GM12878 (cell line): ENCODE measurements at regions not wholly inside any gene's neighbourhood (a gene's known extent, or its start where the extent isn't known, plus 50 kb on each side); places are given as distances from the start of the nearest gene placed in this dataset.

Experiments used
- ATAC-seq: fragments of 200-7000 bp; cut with Tn5 transposase; 3 replicates; pipeline ENCODE4 v1.9.1; 2020; ENCODE audit warnings: mild to moderate bottlenecking, moderate library complexity
- BruUV-seq: library from RNA; stranded (reverse); fragments of 400-500 nt; replicated peaks from 2 replicates; lab custom pipeline; 2021; lab: Mats Ljungman, UMichigan
- CTCF ChIA-PET: fragments of 300-600 bp; sonication (Branson Sonifier 250); formaldehyde crosslinking; extraction: SDS; loops from one replicate; lab custom pipeline; 2021; ENCODE audit warnings: inconsistent platforms; lab: Yijun Ruan, JAX
- POLR2A ChIA-PET: fragments of 350-600 bp; formaldehyde crosslinking; extraction: SDS; loops from one replicate; lab custom pipeline; 2021; ENCODE audit warnings: inconsistent platforms; lab: Charles Lee
- RAD21 ChIA-PET: fragments of 300-600 bp; sonication (Branson Sonifier 250); formaldehyde crosslinking; loops from one replicate; lab custom pipeline; 2023; ENCODE audit warnings: antibody characterized with exemption; ENCODE audit not compliant: unreplicated experiment; lab: Charles Lee
- SMC1A ChIA-PET: fragments of 300-600 bp; sonication (Branson Sonifier 250); formaldehyde crosslinking; loops from one replicate; lab custom pipeline; 2023; ENCODE audit not compliant: unreplicated experiment, uncharacterized antibody; lab: Charles Lee
- DNase-seq: peaks from one replicate; pipeline ENCODE4 v3.0.0-alpha.2; 2011; ENCODE audit warnings: low read depth, low spot score
- FAIRE-seq: peaks from 3 replicates; lab custom pipeline; 2011; peaks lifted over from hg19 to GRCh38; lab: Jason Lieb, UNC
- H2AFZ ChIP-seq: 2 replicates; pipeline ENCODE4 v1.6.0; 2011; ENCODE audit warnings: low read depth, low read length, control low read depth; ENCODE audit not compliant: control insufficient read depth
- H3K27ac ChIP-seq: 2 replicates; pipeline ENCODE4 v1.5.1; 2011; ENCODE audit warnings: control low read depth; ENCODE audit not compliant: control insufficient read depth, insufficient read depth
- H3K27me3 ChIP-seq, 2 experiments: replicated peaks in 1 of 2; 2 replicates each; pipeline versions ENCODE4 v1.6.0 to v1.6.1; 2011; ENCODE audit warnings: low read length in 1 of 2; ENCODE audit not compliant: control insufficient read depth in 2 of 2, insufficient read depth in 2 of 2
- H3K36me3 ChIP-seq, 2 experiments: 2 replicates each; pipeline ENCODE4 v1.5.1; 2011; ENCODE audit warnings: low read length in 1 of 2; ENCODE audit not compliant: control insufficient read depth in 2 of 2, insufficient read depth in 2 of 2
- H3K4me1 ChIP-seq: 2 replicates; pipeline ENCODE4 v1.6.1; 2011; ENCODE audit warnings: mild to moderate bottlenecking, low read length, moderate library complexity, mixed read lengths; ENCODE audit not compliant: control insufficient read depth, insufficient read depth
- H3K4me2 ChIP-seq: 2 replicates; pipeline ENCODE4 v1.6.0; 2011; ENCODE audit warnings: control low read depth; ENCODE audit not compliant: control insufficient read depth, insufficient read depth
- H3K4me3 ChIP-seq: fragments of 200-600 bp; sonication (generic); 2 replicates; pipeline ENCODE4 v1.5.1; 2016
- H3K79me2 ChIP-seq: 2 replicates; pipeline ENCODE4 v1.6.0; 2011; ENCODE audit warnings: low read length; ENCODE audit not compliant: control insufficient read depth, insufficient read depth
- H3K9ac ChIP-seq: 2 replicates; pipeline ENCODE4 v1.8.0; 2011; ENCODE audit warnings: low read length, control low read depth, mixed read lengths; ENCODE audit not compliant: control insufficient read depth, insufficient read depth
- H3K9me3 ChIP-seq: replicated peaks from 3 replicates; pipeline ENCODE4 v1.5.1; 2011; ENCODE audit warnings: mild to moderate bottlenecking, low read length; ENCODE audit not compliant: control insufficient read depth, insufficient read depth
- H4K20me1 ChIP-seq: 2 replicates; pipeline ENCODE4 v1.6.0; 2011; ENCODE audit not compliant: control insufficient read depth, insufficient read depth
- ATF7 ChIP-seq: fragments of 450-650 bp; IDR thresholded peaks from 2 replicates; pipeline ENCODE4 v1.6.1; 2016; ENCODE audit warnings: low read depth, mild to moderate bottlenecking
- BCL11A ChIP-seq: IDR thresholded peaks from 2 replicates; pipeline ENCODE4 v1.6.1; 2011; ENCODE audit warnings: low read depth, low read length
- CBFB ChIP-seq: IDR thresholded peaks from 2 replicates; pipeline ENCODE4 v1.6.1; 2016; ENCODE audit warnings: antibody characterized with exemption, low read depth
- CBX3 ChIP-seq: fragments of 200-600 bp; sonication (generic); IDR thresholded peaks from 2 replicates; pipeline ENCODE4 v1.6.1; 2016; ENCODE audit warnings: low read depth, borderline replicate concordance
- EED ChIP-seq: sonication (generic); IDR thresholded peaks from 2 replicates; pipeline ENCODE4 v1.6.1; 2016; ENCODE audit warnings: antibody characterized with exemption, low read depth
- FOXK2 ChIP-seq: fragments of 450-650 bp; IDR thresholded peaks from 2 replicates; pipeline ENCODE4 v1.6.1; 2017; ENCODE audit warnings: mild to moderate bottlenecking, moderate library complexity
- GATAD2B ChIP-seq: fragments of 450-650 bp; conservative IDR thresholded peaks from 2 replicates; pipeline ENCODE4 v1.6.1; 2017; ENCODE audit warnings: low read depth, mild to moderate bottlenecking, moderate library complexity
- NR2C2 ChIP-seq: IDR thresholded peaks from 2 replicates; pipeline ENCODE4 v1.6.1; 2011; ENCODE audit warnings: borderline replicate concordance, low read depth; ENCODE audit not compliant: control insufficient read depth, insufficient read length
- PAX5 ChIP-seq: IDR thresholded peaks from 2 replicates; pipeline ENCODE4 v1.6.1; 2011; ENCODE audit warnings: low read depth, low read length, borderline replicate concordance
- POLR2AphosphoS2 ChIP-seq: IDR thresholded peaks from 2 replicates; pipeline ENCODE4 v1.6.1; 2011; ENCODE audit warnings: low read depth, mild to moderate bottlenecking, low read length, improper control_type of control experiment, moderate library complexity
- RAD51 ChIP-seq: fragments of 450-650 bp; IDR thresholded peaks from 2 replicates; pipeline ENCODE4 v1.6.1; 2016; ENCODE audit warnings: moderate library complexity, mild to moderate bottlenecking, inconsistent platforms
- RUNX3 ChIP-seq: IDR thresholded peaks from 2 replicates; pipeline ENCODE4 v1.6.1; 2012; ENCODE audit warnings: low read length, inconsistent platforms
- SREBF2 ChIP-seq: IDR thresholded peaks from 2 replicates; pipeline ENCODE4 v1.6.1; 2012; ENCODE audit warnings: mild to moderate bottlenecking, low read length
- WRNIP1 ChIP-seq: IDR thresholded peaks from 2 replicates; pipeline ENCODE4 v1.6.1; 2011; ENCODE audit warnings: low read depth, low read length, improper control_type of control experiment, borderline replicate concordance
- ZZZ3 ChIP-seq: IDR thresholded peaks from 2 replicates; pipeline ENCODE4 v1.6.1; 2011; ENCODE audit warnings: low read depth; ENCODE audit not compliant: control insufficient read depth, insufficient read length
- WGBS: methylation state at CpG from one replicate; pipeline ENCODE4 v1.1.6; 2016; ENCODE audit warnings: low lambda C conversion rate; ENCODE audit not compliant: insufficient replicate concordance, insufficient coverage; ENCODE audit errors: missing lambda C conversion rate; 5-methylcytosine and 5-hydroxymethylcytosine counted together
- in situ Hi-C: fragments of 300-500 bp; cut with MboI; formaldehyde crosslinking; loops from 9 replicates; pipeline ENCODE4 v1.14.3; 2018; ENCODE audit warnings: mixed read lengths
- intact Hi-C: fragments of 100-400 bp; cut with micrococcal nuclease; formaldehyde crosslinking; loops from one replicate; pipeline ENCODE4 v1.14.2; 2022; ENCODE audit not compliant: unreplicated experiment
- TF ChIP-seq, protein P1 (sequence below): fragments of 450-650 bp; IDR thresholded peaks from 2 replicates; pipeline ENCODE4 v1.6.1; 2016; ENCODE audit warnings: mild to moderate bottlenecking, moderate library complexity, borderline replicate concordance

DNA sequence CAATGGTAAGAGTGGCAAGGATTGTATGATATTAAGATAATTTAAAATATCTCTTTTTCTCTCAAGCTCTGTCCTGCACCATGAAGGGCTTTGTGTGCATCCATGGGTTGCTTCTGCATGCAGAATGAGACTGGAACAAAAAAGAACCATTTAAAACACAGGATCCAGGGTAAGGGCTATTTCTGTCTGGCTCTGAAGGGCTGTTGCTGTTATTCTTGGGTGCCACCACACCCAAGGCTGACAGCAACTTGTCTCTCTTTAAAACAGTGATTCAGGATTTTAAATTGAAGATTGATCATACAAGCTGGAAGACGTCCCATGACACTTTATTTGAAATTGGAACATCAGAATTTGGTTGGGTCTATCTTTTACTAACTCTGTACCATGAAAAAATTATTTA lies 268.8 kb upstream of the CNTN3 start:
- Histone ChIP-seq H3K36me3 (no peaks in the 10 kb centered on the region), H3K79me2 (no peaks in the 10 kb centered on the region), H3K9me3 (no peaks in the 10 kb centered on the region), H3K4me1 (no peaks in the 10 kb centered on the region), H2AFZ (no peak overlapping the region), H3K27ac (no peak overlapping the region), H3K9ac (no peak overlapping the region), H3K27me3 (no peaks in the 10 kb centered on the region), H3K4me3 (no peak overlapping the region), H3K4me2 (no peak overlapping the region), H4K20me1 (no peaks in the 10 kb centered on the region)
- SMC1A ChIA-PET, result no interaction called here
- TF ChIP-seq RUNX3 (no peak), PAX5 (no peak), CBFB (no peak)
- CTCF ChIA-PET, result interaction anchor here (0.6 kb wide), 1 partner anchor 118 kb away, joined by 3 read pairs; no protein-coding TSS in a partner anchor
- FAIRE-seq (no peak), ATAC-seq (no peak), DNase-seq (no peak)
- RAD21 ChIA-PET, result no interaction called here
- intact Hi-C loops (loop anchor here (2.0 kb wide), 1 partner anchor 530 kb away; no protein-coding TSS in a partner anchor), in situ Hi-C loops (no loop called here)
- no TSS peak for BruUV-seq
- POLR2A ChIA-PET, result no interaction called here
- 0% methylated on average over 1 of the region's 1 CpG for WGBS

DNA sequence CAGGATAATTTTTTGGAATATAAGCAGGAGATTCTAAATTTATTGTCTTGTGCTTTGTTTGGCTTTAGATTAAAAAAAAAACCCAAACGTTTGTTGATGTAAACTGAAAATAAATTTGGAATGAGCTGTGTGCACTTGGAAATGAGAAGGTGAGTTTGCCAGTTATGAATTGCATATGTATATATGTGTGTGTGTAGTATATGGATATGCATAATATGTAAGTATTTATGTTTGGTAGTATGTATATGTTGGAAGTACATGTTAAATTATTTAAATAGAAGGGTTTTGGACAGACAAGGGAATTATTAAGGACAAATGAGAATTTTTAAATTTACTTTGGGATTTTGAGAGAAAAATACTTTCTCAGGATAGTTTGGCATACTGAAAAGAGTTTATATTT lies 265.8 kb upstream of the CNTN3 start:
- BruUV-seq, result no TSS peak
- no peaks in the 10 kb centered on the region for H3K9me3 ChIP-seq
- no peak overlapping the region for H2AFZ ChIP-seq
- no peak for TF ChIP-seq RAD51
- TF ChIP-seq, protein P1, sequence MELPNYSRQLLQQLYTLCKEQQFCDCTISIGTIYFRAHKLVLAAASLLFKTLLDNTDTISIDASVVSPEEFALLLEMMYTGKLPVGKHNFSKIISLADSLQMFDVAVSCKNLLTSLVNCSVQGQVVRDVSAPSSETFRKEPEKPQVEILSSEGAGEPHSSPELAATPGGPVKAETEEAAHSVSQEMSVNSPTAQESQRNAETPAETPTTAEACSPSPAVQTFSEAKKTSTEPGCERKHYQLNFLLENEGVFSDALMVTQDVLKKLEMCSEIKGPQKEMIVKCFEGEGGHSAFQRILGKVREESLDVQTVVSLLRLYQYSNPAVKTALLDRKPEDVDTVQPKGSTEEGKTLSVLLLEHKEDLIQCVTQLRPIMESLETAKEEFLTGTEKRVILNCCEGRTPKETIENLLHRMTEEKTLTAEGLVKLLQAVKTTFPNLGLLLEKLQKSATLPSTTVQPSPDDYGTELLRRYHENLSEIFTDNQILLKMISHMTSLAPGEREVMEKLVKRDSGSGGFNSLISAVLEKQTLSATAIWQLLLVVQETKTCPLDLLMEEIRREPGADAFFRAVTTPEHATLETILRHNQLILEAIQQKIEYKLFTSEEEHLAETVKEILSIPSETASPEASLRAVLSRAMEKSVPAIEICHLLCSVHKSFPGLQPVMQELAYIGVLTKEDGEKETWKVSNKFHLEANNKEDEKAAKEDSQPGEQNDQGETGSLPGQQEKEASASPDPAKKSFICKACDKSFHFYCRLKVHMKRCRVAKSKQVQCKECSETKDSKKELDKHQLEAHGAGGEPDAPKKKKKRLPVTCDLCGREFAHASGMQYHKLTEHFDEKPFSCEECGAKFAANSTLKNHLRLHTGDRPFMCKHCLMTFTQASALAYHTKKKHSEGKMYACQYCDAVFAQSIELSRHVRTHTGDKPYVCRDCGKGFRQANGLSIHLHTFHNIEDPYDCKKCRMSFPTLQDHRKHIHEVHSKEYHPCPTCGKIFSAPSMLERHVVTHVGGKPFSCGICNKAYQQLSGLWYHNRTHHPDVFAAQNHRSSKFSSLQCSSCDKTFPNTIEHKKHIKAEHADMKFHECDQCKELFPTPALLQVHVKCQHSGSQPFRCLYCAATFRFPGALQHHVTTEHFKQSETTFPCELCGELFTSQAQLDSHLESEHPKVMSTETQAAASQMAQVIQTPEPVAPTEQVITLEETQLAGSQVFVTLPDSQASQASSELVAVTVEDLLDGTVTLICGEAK, result no peak
- no peak for TF ChIP-seq SREBF2
- TF ChIP-seq GATAD2B, result no peak
- no peak for TF ChIP-seq CBX3
- TF ChIP-seq BCL11A, result no peak
- no peak for TF ChIP-seq NR2C2
- no peak for TF ChIP-seq ZZZ3
- TF ChIP-seq WRNIP1, result no peak
- no peak for TF ChIP-seq POLR2AphosphoS2
- no peak for TF ChIP-seq ATF7
- TF ChIP-seq EED, result no peak
- TF ChIP-seq FOXK2, result no peak
- DNase-seq (no peak), ATAC-seq (no peak), FAIRE-seq (no peak)
- H3K4me2 ChIP-seq, result no peak overlapping the region
- ChIA-PET SMC1A (interaction anchor here (0.7 to 0.9 kb wide), 2 partner anchors 42 to 140 kb away, joined by 3 read pairs; no protein-coding TSS in a partner anchor), CTCF (no interaction called here), POLR2A (no interaction called here), RAD21 (no interaction called here)
- no peaks in the 10 kb centered on the region for H3K27me3 ChIP-seq
- H3K4me1 ChIP-seq, result no peaks in the 10 kb centered on the region
- intact Hi-C loops (no loop called here), in situ Hi-C loops (no loop called here)
- no peaks in the 10 kb centered on the region for H3K79me2 ChIP-seq
- no peak overlapping the region for H3K4me3 ChIP-seq
- no peaks in the 10 kb centered on the region for H3K36me3 ChIP-seq
- no peak overlapping the region for H3K27ac ChIP-seq
- no peak overlapping the region for H3K9ac ChIP-seq
- no peaks in the 10 kb centered on the region for H4K20me1 ChIP-seq
- 0% methylated on average over 1 of the region's 1 CpG for WGBS
